Breast epithelium (tissue), 4 donors: ENCODE measurements at regions not wholly inside any gene's neighbourhood (a gene's known extent, or its start where the extent isn't known, plus 50 kb on each side); places are given as distances from the start of the nearest gene placed in this dataset.

Experiments
- DNase-seq, 2 donors: peaks; one replicate each; pipeline ENCODE4 v3.0.0-alpha.2; 2019; ENCODE audit warnings: low spot score in 2 of 2
- H3K27ac ChIP-seq, 2 donors: fragments of 200-600 bp; sonication (generic) in 1 of 2; one replicate each; pipeline ENCODE4 v1.5.1; 2016 to 2019; ENCODE audit warnings: mild to moderate bottlenecking in 1 of 2
- H3K27me3 ChIP-seq, 2 donors: fragments of 200-600 bp; sonication (generic) in 1 of 2; one replicate each; pipeline versions ENCODE4 v1.5.1 to v1.6.0; 2017 to 2019; ENCODE audit warnings: control low read depth in 1 of 2, mild to moderate bottlenecking in 1 of 2
- H3K36me3 ChIP-seq: fragments of 200-600 bp; one replicate; pipeline ENCODE4 v1.5.1; 2019
- H3K4me1 ChIP-seq, 2 donors: fragments of 200-600 bp; sonication (generic); one replicate each; pipeline ENCODE4 v1.5.1; 2016 to 2019; ENCODE audit warnings: control low read depth in 1 of 2
- H3K4me3 ChIP-seq, 3 donors: fragments of 200-600 bp; sonication (generic); 1 replicate in 2 of 3; 2 replicates in 1 of 3; pipeline ENCODE4 v1.5.1; 2016 to 2019; ENCODE audit warnings: mild to moderate bottlenecking in 3 of 3, moderate library complexity in 2 of 3
- H3K9me3 ChIP-seq, 2 donors: fragments of 200-600 bp; sonication (generic) in 1 of 2; one replicate each; pipeline ENCODE4 v1.5.1; 2016 to 2019; ENCODE audit warnings: control low read depth in 1 of 2
- POLR2A ChIP-seq: fragments of 450-650 bp; IDR thresholded peaks from one replicate; pipeline ENCODE4 v1.6.1; 2016; ENCODE audit warnings: antibody characterized with exemption, mild to moderate bottlenecking, moderate library complexity
- POLR2AphosphoS5 ChIP-seq, 3 donors: sonication (generic); formaldehyde crosslinking; IDR thresholded peaks; one replicate each; pipeline ENCODE4 v1.6.1; 2017; ENCODE audit warnings: antibody characterized with exemption in 3 of 3
- intact Hi-C: fragments of 100-400 bp; cut with DNase I; formaldehyde crosslinking; loops from one replicate; pipeline ENCODE4 v1.15.1; 2023; ENCODE audit warnings: low total_unique reads
- TF ChIP-seq, protein P1 (sequence below), 3 donors: fragments of 450-650 bp; IDR thresholded peaks; one replicate each; pipeline ENCODE4 v1.5.1; 2016 to 2017; ENCODE audit warnings: antibody characterized with exemption in 3 of 3, mild to moderate bottlenecking in 3 of 3, moderate library complexity in 3 of 3

GRCh38 chr11:80959751-80960150 is 1518.9 kb upstream of the TENM4 start:
- TF ChIP-seq POLR2AphosphoS5 (IDR thresholded peaks at IDR 0.05) (no peak), POLR2A (no peak)
- TF ChIP-seq, protein P1, sequence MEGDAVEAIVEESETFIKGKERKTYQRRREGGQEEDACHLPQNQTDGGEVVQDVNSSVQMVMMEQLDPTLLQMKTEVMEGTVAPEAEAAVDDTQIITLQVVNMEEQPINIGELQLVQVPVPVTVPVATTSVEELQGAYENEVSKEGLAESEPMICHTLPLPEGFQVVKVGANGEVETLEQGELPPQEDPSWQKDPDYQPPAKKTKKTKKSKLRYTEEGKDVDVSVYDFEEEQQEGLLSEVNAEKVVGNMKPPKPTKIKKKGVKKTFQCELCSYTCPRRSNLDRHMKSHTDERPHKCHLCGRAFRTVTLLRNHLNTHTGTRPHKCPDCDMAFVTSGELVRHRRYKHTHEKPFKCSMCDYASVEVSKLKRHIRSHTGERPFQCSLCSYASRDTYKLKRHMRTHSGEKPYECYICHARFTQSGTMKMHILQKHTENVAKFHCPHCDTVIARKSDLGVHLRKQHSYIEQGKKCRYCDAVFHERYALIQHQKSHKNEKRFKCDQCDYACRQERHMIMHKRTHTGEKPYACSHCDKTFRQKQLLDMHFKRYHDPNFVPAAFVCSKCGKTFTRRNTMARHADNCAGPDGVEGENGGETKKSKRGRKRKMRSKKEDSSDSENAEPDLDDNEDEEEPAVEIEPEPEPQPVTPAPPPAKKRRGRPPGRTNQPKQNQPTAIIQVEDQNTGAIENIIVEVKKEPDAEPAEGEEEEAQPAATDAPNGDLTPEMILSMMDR (IDR thresholded peaks at IDR 0.05): no peak
- no peaks in the 10 kb centered on the region for H3K27me3 ChIP-seq
- H3K27ac ChIP-seq: no peak overlapping the region
- no peaks in the 10 kb centered on the region for H3K9me3 ChIP-seq
- DNase-seq: no peak
- no peak overlapping the region for H3K4me3 ChIP-seq
- intact Hi-C loops: no loop called here
- H3K4me1 ChIP-seq: no peaks in the 10 kb centered on the region
- H3K36me3 ChIP-seq: no peaks in the 10 kb centered on the region

- no peaks in the 10 kb centered on the region for H3K27me3 ChIP-seq
- TF ChIP-seq POLR2AphosphoS5 (IDR thresholded peaks at IDR 0.05): no peak
- H3K4me3 ChIP-seq: no peak overlapping the region
- no peaks in the 10 kb centered on the region for H3K36me3 ChIP-seq
- H3K27ac ChIP-seq: no peak overlapping the region
- H3K4me1 ChIP-seq: no peaks in the 10 kb centered on the region
- intact Hi-C loops: no loop called here
- no peak for DNase-seq
- no peaks in the 10 kb centered on the region for H3K9me3 ChIP-seq
Measured at GRCh38 chr11:80958987-80959386, 1518.2 kb upstream of the TENM4 start.

GRCh38 chr11:80958361-80958760 is 1517.5 kb upstream of the TENM4 start:
- no peak for TF ChIP-seq POLR2AphosphoS5 (IDR thresholded peaks at IDR 0.05)
- TF ChIP-seq POLR2A: no peak
- TF ChIP-seq, protein P1 (IDR thresholded peaks at IDR 0.05): no peak
- intact Hi-C loops: no loop called here
- Histone ChIP-seq H3K27me3 (no peaks in the 10 kb centered on the region), H3K9me3 (no peaks in the 10 kb centered on the region), H3K36me3 (no peaks in the 10 kb centered on the region), H3K4me3 (no peak overlapping the region), H3K4me1 (no peaks in the 10 kb centered on the region), H3K27ac (no peak overlapping the region)
- DNase-seq: no peak

DNA sequence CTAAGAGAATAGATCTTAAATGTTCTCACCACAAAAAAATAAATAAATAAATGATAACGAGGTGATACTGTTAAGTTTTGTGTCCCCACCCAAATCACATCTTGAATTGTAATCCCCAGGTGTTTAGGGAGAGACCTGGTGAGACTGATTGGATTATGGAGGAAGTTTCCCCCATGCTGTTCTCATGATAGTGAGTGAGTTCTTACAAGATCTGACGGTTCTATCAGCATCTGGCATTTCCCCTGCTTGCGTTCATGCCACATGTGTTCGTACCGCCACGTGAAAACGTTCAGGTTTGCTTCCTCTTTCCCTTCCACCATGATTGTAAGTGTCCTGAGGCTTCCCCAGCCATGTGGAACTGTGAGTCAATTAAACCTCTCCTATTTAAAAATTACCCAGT is 1514.8 kb upstream of the TENM4 start:
- Histone ChIP-seq H3K27ac (no peak overlapping the region), H3K9me3 (no peaks in the 10 kb centered on the region), H3K4me3 (no peak overlapping the region), H3K36me3 (no peaks in the 10 kb centered on the region), H3K27me3 (no peaks in the 10 kb centered on the region), H3K4me1 (no peaks in the 10 kb centered on the region)
- intact Hi-C loops: no loop called here
- TF ChIP-seq, protein P1 (IDR thresholded peaks at IDR 0.05): no peak
- TF ChIP-seq POLR2AphosphoS5 (IDR thresholded peaks at IDR 0.05) (no peak), POLR2A (no peak)
- DNase-seq: no peak

DNA sequence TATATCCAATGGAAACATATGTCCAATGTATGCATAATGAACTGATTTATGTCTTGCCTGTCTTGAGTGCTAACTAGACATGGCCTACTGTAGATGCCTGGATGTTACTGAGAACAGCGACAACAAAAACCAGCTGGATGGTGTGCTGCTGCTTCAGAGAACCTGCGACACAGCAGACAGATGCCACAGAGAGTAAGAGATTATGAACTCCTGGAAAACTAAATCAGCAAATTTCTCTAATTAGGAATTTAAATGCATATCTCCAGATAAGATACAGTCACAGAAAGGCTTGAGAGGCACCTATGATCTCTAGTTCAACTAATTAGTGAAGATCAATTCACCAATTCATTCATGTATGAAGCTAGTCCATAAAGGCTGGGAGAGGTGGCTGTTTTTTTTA is 1508.0 kb upstream of the TENM4 start:
- Histone ChIP-seq H3K9me3 (no peaks in the 10 kb centered on the region), H3K27me3 (no peaks in the 10 kb centered on the region), H3K4me1 (no peaks in the 10 kb centered on the region), H3K27ac (no peak overlapping the region), H3K4me3 (no peak overlapping the region), H3K36me3 (no peaks in the 10 kb centered on the region)
- no peak for DNase-seq
- TF ChIP-seq POLR2A (no peak), POLR2AphosphoS5 (IDR thresholded peaks at IDR 0.05) (no peak)
- TF ChIP-seq, protein P1 (IDR thresholded peaks at IDR 0.05): no peak
- intact Hi-C loops: no loop called here

DNA sequence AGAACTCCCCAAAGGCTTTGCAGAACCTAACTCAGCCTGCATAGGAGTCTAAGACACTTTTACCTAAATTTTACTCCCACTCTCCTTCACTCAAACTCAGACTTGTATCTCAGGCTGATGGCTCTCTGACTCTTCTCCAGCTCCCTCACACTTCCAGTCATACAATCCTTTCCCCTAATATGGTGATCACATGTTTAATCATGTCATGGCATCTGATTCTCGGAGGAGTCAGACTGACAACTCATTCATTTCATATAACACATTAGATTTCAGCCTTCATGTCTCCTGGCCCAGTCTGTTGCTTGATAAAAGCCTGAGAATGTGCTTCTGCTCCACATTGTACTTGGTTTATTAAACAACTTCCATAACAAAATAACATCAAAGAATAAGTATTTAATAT is 1503.9 kb upstream of the TENM4 start:
- H3K9me3 ChIP-seq: no peaks in the 10 kb centered on the region
- no peak overlapping the region for H3K27ac ChIP-seq
- intact Hi-C loops: no loop called here
- no peak for DNase-seq
- H3K36me3 ChIP-seq: no peaks in the 10 kb centered on the region
- TF ChIP-seq POLR2AphosphoS5 (IDR thresholded peaks at IDR 0.05) (no peak), POLR2A (no peak)
- TF ChIP-seq, protein P1 (IDR thresholded peaks at IDR 0.05): no peak
- H3K4me3 ChIP-seq: no peak overlapping the region
- no peaks in the 10 kb centered on the region for H3K27me3 ChIP-seq
- no peaks in the 10 kb centered on the region for H3K4me1 ChIP-seq
